Liver (tissue), 3 donors: ENCODE measurements at regions not wholly inside any gene's neighbourhood (a gene's known extent, or its start where the extent isn't known, plus 50 kb on each side); places are given as distances from the start of the nearest gene placed in this dataset.
"Not testable (repeated sequence)": the region's sequence is repeated elsewhere in the genome, so short reads cannot be mapped to it uniquely, and the experiment has no call there.

Experiments
- CTCF ChIP-seq: fragments of 150-350 bp; IDR thresholded peaks from 2 replicates; pipeline ENCODE4 v1.5.1; 2017; ENCODE audit warnings: improper control_type of control experiment, low read depth, low read length; ENCODE audit not compliant: missing input control
- GABPA ChIP-seq, 2 donors: IDR thresholded peaks in 1 of 2; conservative IDR thresholded peaks in 1 of 2; 2 replicates each; pipeline ENCODE4 v1.6.1; 2016; ENCODE audit warnings: antibody characterized with exemption in 2 of 2, mild to moderate bottlenecking in 1 of 2, moderate library complexity in 1 of 2
- REST ChIP-seq: IDR thresholded peaks from 2 replicates; pipeline ENCODE4 v1.6.1; 2016; ENCODE audit warnings: antibody characterized with exemption, mild to moderate bottlenecking
- TAF1 ChIP-seq: conservative IDR thresholded peaks from 2 replicates; pipeline ENCODE4 v1.6.1; 2016; ENCODE audit warnings: antibody characterized with exemption, mild to moderate bottlenecking
- YY1 ChIP-seq: IDR thresholded peaks from 2 replicates; pipeline ENCODE4 v1.6.1; 2016; ENCODE audit warnings: antibody characterized with exemption, mild to moderate bottlenecking
- donor health status: healthy.
- donor health status: healthy.

- TF ChIP-seq CTCF; YY1; GABPA (IDR thresholded peaks at IDR 0.05 in 1 of 2, conservative IDR thresholded peaks at IDR 0.05 in 1 of 2); REST; TAF1: not testable (repeated sequence)
Measured at GRCh38 chr2:110030894-110031293, 84.7 kb downstream of the MALL start.
